HG02642 (cell line): ENCODE measurements at regions not wholly inside any gene's neighbourhood (a gene's known extent, or its start where the extent isn't known, plus 50 kb on each side); places are given as distances from the start of the nearest gene placed in this dataset.

Experiments used
- ATAC-seq: cut with Tn5 transposase; IDR thresholded peaks from one replicate; pipeline ENCODE4 v1.9.1; 2021; ENCODE audit warnings: mild to moderate bottlenecking; ENCODE audit not compliant: unreplicated experiment, poor library complexity

DNA sequence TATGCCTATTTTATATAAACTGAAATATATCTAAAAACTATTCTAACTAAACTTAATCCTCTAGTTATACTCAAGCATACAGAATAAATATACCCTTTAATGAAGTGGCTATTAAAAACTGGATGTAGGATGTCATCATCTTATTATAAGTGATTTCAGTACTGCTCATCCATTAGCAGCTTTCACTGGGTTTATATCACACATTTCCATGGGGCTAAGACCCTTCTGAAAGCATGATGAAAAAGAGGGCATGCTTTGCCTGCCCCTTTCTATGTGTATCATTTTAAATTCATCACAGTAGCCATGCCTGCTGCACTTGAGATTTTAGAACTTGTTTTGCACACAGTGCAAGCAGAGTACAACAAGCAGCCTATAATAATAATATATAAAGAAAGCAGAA lies 477.5 kb downstream of the SLITRK6 start:
- no peak for ATAC-seq

DNA sequence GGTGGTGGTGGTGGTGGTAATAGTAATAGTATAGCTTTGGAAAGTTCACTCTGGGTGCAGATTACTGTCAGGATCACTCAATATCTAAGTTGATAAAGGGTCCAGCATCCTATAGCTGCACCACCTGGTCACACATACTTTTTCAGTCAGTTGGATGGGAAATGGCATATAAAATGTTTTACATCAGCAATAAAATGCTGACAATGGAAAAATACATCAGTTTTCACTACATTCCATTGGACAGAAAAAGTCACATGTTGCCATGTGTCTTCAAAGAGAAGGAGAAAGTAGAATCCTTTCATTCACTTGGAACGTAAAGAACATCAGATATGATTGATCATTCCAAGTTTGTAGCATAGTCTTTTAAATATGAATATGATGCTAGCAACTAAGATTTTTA lies 481.4 kb downstream of the SLITRK6 start:
- ATAC-seq = no peak

DNA sequence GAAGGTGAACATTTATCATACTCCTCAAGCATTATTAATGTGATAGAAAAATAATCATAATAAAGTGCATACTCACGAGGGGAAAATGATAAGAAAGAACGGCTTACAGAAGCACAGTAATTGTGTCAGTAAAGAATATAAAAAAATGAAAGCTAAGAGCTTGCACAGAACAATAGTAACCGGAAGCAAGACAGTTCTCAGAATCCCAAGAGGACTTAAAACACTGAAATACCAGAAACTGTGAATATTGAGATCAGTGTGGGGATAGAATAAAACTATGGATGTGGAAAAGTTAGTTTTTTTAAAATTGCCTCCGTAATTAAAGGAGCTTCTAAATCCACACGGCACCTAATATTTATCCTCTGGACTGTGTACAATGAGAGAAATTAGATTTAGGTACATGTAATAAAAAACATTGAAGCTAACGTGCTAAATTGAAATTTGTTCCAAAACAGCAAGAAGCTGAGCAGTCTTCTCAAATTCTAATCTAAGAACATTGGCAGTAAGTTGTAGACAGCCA lies 482.7 kb downstream of the SLITRK6 start:
- no peak for ATAC-seq

DNA sequence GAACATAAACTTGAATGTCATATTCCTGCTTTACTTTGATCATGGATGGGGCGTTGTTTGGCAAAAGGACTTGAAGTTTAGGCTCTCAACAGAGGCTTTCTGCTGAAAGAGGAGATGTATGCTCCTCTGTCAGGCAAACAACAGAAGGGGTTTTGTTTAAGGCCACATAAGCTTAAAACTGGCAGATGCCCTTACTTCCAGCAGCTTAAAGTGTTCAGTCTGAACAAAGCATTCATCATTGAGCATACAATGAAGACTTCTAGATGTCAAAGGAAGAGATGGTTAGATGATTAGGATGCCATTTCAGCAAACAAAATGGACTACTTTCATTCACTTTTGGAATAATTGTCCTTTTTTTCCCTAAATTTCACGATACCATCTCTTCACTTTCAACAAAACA lies 484.5 kb downstream of the SLITRK6 start:
- no peak for ATAC-seq

DNA sequence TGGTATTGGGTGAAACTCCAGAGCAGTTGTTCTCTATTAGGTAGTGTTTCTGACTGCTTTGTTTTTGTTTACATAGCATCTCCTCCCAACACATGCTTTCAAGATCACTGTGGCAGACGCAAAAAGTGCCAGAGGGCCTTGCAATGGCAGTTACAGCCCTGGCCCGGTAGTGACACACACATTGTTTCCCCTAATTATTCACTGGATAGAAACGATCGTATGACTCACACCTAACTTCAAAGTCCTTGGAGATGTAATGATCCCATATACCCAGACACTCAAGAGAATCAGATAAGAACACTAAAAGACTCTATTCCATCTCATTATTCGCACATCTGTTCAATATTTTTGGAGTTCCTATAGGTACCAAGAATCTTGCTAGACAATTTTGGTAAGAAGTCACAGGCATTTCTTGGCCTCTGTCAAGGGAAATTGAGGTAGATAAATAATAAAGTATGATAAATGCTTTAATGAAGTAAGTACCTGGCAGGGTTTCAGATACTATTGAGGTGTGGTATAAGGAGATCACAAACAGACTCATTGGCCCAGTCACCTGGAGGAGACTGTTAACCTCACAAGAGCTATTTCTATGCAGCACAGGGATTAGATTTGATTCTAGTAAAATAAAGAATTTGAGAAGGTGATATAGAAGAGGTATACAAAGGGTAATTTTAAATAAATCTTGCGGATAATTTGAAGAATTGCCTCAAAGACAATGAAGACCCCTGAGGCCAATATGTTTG lies 485.3 kb downstream of the SLITRK6 start:
- ATAC-seq = no peak

DNA sequence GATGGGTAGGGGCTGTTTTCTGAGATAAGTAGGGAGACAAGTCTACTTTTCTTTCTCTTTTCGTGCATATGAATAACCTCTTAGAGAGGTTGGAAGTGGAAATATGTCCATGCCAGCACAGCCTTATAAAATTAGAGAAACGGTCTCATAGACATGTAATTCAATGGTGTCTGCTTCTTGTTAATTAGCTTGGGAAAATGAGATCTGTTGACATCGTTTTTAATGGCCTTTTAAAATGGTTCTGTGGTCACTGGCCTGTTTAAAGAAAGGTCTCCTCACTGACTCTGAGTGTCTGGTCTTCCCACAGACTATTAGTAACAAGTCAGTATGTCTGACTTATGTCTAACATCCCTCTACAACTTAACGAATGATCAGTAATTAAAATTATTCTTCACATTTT lies 487.1 kb downstream of the SLITRK6 start:
- ATAC-seq = no peak

DNA sequence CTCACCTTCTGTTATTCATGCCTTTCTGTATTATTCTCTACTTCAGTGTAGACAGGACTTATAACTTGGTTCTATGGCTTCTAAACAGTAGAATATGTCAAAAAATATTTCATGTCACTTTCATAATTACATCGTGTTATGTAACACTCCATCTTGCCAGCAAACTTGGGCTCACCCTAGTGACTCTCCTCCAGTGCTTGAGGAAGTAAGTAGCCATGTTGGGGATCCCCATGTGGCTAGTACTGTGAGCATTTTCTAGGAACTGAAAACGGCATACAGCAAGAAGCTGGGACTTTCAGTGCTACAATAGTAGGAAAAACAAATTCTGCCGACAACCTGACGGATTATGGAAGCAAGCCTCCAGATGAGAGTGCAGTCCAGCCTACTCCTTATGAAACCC lies 495.6 kb downstream of the SLITRK6 start:
- ATAC-seq = no peak

DNA sequence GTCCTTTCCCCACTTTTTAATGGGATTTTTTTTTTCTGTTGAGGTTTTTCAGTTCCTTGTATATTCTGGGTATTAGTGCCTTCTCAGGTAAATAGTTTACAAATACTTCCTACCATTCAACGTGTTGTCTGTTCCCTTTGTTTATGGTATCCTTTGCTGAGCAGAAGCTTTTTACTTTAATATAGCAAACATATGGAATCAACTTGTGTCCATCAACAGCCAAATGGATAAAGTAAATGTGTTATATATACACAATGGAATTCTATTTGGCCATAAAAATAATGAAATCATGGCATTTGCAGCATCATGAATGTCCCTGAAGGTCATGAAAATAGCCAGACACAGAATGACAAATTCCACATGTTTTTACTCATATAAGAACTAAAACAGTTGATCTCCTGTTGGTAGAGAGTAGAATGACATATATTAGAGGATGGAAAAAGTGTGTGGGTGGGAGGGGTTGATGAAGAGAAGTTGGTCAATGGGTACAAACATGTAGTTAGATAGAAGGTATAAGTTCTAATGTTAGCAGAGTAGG lies 500.8 kb downstream of the SLITRK6 start:
- ATAC-seq = no peak

DNA sequence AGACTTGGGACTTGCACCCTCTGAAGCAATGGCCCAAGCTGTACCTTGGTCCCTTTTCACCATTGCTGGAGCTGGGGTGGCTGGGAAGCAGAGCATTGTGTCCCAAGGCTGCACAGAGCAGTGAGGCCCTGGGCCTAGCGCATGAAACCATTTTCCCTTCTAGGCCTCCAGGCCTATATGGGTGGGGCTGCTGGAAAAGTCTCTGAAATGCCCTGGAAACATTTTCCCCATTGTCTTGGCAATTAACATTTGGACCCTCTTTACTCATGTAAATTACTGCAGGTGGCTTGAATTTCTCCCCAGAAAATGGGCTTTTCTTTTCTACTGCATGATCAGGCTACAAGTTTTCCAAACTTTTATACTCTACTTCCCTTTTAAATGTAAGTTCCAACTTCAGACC lies 510.5 kb downstream of the SLITRK6 start:
- ATAC-seq = no peak

DNA sequence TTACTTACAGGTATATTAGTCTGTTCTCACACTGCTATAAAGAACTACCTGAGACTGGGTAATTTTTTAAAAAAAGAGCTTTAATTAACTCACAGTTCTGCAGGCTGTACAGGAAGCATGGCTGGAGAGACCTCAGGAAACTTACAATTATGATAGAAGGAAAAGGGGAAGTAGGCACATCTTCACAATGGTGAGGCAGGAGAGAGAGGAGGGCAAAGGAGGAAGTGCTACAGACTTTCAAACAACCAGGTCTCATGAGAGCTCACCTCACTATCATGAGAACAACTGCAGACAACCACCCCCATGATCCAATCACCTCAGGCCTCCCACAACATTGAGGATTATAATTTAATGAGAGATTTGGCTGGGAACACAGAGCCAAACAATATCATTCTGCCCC lies 511.7 kb downstream of the SLITRK6 start:
- ATAC-seq = no peak

DNA sequence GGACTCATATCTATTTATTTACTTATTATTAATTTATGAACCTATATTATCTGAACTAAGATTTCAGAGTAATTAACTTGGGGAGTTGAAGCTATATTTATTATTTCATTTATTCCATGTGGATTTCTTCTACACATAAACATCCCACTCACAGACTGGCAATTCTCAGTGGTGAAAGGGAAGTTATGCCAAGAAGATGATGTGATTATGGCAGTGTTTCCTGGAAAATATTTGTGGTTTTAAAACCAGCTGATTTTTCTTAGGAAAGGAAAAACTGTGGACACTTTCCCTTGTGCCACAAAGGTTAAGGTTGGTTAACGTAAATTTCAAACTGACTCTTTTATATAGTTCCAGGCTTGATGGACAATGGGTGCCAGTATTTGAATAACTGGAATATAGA lies 513.1 kb downstream of the SLITRK6 start:
- ATAC-seq = no peak

DNA sequence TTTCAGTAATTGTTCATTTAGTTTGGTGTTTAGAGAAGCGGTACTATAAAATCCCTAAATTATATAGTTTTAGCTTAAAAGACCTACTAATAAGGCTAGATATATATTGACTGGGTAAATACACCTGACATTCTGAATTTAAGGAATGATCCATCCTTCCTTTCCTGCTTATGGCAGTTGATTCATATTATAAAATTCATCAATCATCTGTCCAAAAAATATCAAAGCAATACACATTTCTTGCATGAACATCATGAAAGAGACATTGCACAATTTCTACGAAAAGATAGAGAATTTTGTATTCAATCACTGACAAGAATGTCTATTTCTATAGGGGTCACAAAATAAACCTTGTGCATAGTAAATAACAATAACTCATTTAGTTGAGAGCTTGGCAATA lies 514.9 kb downstream of the SLITRK6 start:
- ATAC-seq = no peak

DNA sequence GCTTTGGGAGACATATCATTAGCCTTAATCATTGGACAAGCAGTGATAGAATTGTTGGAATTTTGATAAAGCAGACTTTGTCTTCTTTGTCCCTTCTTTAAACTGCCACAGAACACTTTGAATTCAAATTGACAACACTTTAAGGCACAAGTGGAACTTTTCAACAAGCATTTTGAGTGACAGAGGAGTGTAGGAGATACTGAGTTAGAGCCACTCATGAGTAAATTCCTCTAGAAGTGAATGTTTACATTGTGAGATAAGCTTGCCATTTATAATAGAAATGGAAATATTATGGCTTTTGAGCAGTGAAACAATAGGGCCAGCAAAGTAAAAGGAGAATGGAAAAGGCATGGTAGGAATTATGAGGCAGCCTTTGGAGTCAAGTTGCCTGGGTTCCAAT lies 515.8 kb downstream of the SLITRK6 start:
- ATAC-seq = no peak

DNA sequence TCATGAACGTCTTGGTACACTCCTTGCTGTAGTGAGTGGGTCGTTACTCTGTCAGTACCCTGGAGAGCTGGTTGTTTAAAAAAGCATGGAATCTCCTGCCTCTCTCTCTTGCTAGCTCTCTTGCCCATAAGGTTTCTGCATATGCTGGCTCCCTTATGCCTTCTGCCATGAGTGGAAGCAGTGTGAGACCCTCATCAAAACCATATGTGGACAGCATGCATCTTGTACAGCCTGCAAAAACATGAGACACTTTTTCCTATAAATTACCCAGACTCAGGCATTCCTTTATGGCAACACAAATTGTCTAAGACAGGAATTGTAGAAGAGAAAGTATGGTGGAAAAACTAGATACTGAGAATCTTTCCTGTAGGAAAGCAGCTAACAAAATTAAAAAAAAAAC lies 516.3 kb downstream of the SLITRK6 start:
- ATAC-seq = no peak

DNA sequence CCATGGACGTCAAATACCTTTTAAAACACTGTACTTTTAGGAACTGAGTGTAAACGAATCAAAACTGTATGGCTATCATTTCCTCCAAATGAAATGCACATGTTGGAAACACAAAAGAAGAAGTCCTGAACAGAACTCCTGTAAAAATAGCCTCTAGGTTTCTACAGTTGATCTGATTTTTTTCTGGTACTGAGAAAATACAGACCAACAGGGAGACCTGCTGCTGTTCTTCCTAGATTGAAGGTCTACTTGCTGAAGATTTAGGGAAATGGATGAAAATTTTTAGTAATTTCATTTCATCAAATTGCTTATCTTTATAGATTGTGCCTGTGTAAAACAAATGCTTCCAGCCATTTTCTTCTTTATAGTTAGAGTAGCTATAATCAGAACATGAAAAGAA lies 520.4 kb downstream of the SLITRK6 start:
- ATAC-seq = no peak

DNA sequence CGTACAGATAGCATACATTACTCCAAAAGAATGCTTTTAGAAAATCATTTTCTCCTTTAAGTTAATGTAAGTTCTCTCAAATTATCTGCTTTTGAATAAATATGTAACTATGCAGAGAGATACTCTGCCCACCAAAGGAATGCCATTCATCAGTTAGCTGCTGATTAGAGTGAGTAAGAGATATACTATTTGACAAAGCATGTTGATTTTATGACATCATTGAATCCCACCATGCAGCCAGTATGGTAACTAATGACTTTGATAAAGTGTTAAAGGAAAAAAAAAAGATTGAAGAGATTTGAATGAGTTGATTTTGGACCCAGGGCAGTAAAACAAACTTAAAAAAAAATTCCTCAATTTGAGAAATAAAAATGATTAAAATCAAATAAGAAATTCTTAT lies 521.5 kb downstream of the SLITRK6 start:
- no peak for ATAC-seq

DNA sequence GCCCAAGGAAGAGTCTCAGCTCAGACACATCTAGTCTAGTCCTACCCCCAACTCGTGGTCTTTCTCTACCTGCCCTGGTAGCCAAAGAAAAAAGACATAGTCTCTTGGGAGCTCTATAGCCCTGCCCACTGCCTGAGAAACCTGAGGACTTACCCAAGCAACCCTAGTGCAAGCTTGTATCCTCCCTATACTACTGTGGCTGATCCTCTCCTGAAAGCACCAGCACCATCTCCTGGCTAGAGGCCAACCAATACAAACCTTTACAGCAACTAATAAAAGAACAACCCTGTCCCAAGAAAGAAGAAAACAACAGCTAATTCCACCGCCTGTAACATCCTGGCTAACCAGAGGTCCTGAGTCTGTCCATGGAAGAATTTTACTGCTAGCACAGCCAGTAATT lies 532.4 kb downstream of the SLITRK6 start:
- ATAC-seq = no peak

DNA sequence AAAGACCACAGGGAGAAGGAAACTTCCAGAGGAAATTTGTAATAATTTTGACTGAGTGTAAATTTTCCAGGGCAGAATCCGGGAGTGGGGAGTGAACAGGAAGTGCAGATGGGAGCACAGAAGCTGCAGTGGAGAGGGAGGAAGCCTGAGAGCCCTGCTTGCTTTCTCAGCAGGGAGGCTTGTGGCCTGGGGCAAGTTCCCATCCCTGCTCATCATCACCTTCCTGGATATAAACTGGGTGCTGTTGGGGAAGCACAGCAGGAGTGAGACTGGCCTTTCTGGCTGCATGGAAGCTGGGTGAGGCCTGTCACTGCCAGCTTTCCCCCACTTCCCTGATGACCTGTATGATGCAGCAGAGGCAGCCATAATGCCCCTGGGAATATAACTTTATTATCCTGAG lies 532.9 kb downstream of the SLITRK6 start:
- no peak for ATAC-seq

DNA sequence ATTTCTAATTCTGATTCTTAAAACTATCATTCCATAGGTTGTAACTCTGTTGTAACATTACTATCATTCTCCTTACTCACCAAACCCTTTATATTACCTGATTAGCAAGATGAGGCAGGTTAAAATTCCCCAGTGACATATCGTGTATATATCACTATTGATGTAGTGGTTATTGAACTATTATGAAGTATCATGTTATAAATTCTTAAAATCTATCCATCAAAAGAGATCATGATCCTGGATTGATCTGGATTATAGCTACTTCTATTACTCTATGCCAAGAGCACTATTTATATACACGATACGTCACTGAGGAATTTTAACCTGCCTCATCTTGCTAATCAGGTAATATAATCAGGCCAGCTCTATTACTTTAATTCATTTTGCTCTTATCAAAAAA lies 533.9 kb downstream of the SLITRK6 start:
- no peak for ATAC-seq

DNA sequence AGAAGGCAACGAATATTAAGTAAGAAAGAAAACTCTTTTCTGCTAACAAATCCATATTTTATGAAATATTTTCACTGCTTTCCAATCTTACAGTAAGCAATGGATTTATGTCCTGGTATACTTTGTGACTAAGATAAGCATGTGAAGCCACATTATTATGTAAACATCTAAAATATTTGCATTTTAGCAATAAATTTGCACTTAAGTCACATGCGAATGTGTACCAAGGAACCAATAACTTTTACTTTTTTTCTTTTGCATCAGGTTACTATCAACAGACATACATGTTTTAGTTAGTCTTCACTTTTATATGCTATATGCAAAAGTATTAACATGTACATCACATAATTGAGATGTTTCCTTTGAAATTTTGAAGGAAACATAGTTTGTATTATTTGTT lies 536.7 kb downstream of the SLITRK6 start:
- ATAC-seq = no peak

DNA sequence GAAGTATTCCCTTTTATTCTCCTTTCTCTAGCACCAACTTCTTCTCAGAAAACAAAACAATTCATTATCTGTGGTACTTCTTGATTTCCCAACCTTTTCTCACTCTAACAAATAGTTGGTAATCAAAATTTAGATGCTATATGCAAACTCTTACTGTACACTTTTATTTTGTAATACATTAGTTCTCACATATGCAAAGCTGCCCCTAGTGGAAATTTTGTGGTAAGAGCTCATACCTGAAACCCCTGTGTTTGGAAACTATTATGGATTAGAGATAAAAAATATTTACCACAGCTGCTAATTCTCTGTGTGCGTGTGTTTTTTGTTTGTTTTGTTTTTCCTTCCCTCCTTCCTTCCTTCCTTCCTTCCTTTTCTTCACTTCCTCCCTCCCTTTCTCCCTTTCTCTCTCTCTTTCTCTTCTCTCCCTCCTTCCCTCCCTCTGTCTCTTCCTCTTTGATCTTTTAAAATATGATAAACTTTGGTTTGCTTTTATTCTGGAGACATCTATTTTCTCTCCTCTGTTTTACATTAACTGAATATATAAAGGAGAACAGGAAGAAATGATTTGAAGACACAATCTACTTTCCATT lies 537.4 kb downstream of the SLITRK6 start:
- ATAC-seq = no peak

DNA sequence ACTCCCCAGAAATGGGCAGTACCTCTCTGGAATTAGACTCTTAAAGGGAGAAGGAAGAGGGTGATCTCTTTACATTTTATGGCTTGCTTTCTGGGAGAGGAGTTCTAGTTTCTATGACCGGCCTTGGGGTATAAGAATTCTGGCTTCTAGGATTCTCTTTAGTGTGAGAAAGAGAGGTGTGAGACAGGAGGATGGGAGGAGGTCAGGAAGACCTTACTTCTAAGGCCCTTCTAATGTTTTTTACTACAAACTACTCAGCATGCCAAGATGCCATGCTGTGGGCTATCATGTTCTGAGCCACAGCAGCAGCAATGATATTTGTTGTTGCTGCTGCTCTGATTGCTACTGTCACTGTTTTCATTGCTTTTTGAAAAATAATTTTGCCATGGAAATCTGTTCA lies 538.3 kb downstream of the SLITRK6 start:
- no peak for ATAC-seq
